PFSK-1 (cell line): ENCODE measurements at regions not wholly inside any gene's neighbourhood (a gene's known extent, or its start where the extent isn't known, plus 50 kb on each side); places are given as distances from the start of the nearest gene placed in this dataset.

Source experiments
- TAF1 ChIP-seq: IDR thresholded peaks from 2 replicates; pipeline ENCODE4 v1.6.1; 2012; ENCODE audit warnings: low read length, control low read depth, borderline replicate concordance; ENCODE audit not compliant: insufficient read depth
- TF ChIP-seq, protein P1 (sequence below), 2 experiments: IDR thresholded peaks; 2 replicates each; pipeline versions ENCODE4 v1.6.1 to v1.8.0; 2011 to 2012; ENCODE audit warnings: low read depth in 2 of 2, low read length in 2 of 2, control low read depth in 1 of 2, inconsistent platforms in 1 of 2, mild to moderate bottlenecking in 1 of 2, moderate library complexity in 1 of 2; ENCODE audit not compliant: insufficient read depth in 1 of 2

DNA sequence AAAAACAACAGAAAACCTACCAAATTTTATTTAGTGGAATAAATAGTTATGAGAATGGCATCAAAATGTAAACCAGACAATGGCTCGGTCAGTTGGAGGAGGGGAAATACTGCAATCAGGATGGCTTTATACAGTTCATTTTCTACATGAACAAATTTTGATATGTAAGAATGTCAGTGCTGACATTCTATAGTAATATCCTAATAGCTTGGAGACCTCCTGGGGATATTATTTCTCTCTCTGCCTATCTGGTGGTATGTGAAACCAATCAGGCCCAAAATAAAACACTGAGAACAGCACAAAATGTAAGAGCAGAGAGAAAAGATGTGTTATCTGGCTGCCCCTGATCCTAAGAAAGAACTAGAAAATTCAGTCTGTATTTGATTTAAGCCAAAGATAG lies 327.7 kb downstream of the UBE3D start:
- TF ChIP-seq, protein P1, sequence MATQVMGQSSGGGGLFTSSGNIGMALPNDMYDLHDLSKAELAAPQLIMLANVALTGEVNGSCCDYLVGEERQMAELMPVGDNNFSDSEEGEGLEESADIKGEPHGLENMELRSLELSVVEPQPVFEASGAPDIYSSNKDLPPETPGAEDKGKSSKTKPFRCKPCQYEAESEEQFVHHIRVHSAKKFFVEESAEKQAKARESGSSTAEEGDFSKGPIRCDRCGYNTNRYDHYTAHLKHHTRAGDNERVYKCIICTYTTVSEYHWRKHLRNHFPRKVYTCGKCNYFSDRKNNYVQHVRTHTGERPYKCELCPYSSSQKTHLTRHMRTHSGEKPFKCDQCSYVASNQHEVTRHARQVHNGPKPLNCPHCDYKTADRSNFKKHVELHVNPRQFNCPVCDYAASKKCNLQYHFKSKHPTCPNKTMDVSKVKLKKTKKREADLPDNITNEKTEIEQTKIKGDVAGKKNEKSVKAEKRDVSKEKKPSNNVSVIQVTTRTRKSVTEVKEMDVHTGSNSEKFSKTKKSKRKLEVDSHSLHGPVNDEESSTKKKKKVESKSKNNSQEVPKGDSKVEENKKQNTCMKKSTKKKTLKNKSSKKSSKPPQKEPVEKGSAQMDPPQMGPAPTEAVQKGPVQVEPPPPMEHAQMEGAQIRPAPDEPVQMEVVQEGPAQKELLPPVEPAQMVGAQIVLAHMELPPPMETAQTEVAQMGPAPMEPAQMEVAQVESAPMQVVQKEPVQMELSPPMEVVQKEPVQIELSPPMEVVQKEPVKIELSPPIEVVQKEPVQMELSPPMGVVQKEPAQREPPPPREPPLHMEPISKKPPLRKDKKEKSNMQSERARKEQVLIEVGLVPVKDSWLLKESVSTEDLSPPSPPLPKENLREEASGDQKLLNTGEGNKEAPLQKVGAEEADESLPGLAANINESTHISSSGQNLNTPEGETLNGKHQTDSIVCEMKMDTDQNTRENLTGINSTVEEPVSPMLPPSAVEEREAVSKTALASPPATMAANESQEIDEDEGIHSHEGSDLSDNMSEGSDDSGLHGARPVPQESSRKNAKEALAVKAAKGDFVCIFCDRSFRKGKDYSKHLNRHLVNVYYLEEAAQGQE (IDR thresholded peaks at IDR 0.05; ENCODE audit: insufficient read depth in 1 of 2, low read depth in 2 of 2, low read length in 2 of 2): no peak
- no peak for TF ChIP-seq TAF1
